H4 (cell line): ENCODE measurements at regions not wholly inside any gene's neighbourhood (a gene's known extent, or its start where the extent isn't known, plus 50 kb on each side); places are given as distances from the start of the nearest gene placed in this dataset.
A peak's percentile ranks its signal among the peaks of the same experiment; 100 is the strongest.
"Not testable (repeated sequence)": the region's sequence is repeated elsewhere in the genome, so short reads cannot be mapped to it uniquely, and the experiment has no call there.

Experiments used
- DNase-seq: peaks from one replicate; pipeline ENCODE4 v3.0.0-alpha.2; 2015; ENCODE audit warnings: low spot score

DNA sequence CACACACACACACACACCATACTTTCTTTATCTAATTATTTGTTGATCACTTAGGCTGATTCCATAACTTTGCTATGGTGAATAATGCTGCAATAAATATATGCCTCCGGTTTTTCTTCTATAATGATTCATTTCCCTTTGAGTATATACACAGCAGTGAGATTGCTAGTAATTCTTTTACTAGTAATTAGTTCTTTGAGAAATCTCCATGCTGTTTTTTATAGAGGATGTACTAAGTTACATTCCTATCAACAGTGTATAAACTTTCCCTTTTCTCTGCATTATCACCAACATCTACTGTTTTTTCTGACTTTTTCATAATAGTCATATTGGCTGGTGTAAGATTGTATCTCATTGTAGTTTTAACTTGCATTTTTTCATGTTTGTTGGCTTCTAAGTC is 1405.1 kb downstream of the PCDH9 start:
- no peak for DNase-seq

DNA sequence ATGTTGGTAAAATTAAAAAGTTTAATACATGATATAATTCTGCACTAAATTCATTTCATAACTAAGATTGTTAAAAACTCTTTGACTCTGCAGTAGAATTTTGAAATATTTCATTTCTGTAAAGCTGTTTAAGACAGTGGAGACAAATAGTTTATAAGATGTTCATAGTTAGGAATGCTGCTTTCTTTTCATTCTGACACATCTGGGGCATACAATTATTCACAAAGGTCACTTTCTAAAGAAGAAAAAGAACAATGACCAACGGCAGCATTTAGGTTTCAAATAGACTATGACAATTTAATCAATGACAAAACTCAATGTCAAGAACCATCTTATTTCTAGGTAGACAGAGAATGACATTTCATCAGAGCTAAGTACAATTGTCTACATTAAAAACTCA is 1422.1 kb downstream of the PCDH9 start:
- DNase-seq, result no peak

DNA sequence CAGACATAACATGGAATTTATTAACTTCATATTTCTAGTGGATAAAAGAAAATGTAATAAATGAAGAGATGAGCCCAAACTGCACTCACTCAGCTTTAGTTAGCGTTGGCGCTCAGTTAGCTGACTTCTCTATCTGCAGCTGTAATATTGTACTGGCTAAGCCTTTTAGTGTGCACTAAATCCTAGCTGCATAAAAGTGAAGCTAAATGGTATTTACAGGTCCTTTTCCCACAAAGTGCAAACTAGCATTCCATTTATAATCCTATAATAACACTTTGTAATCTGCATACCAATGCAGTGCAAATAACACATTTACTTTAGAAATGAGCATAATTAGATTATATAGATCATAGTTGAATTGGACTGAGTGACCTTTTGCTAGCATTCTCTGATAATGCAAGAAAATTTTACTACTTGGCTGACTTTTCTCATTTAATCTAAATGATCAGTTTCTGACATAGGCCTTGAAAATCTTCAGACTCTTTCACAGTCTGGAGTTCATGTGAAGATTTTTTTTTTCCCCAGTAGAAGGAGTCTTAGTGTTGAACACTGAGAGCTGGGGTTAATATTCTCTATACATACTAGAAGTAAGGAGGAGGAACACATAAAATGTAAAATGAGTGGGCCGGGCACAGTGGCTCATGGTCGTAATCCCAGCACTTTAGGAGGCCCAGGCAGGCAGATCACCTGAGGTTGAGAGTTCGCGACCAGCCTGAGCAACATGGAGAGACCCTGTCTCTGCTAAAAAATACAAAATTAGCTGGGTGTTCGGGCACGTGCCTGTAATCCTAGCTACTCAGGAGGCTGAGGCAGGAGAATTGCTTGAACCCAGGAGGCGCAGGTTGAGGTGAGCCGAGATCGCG is 1426.4 kb downstream of the PCDH9 start:
- no peak for DNase-seq

DNA sequence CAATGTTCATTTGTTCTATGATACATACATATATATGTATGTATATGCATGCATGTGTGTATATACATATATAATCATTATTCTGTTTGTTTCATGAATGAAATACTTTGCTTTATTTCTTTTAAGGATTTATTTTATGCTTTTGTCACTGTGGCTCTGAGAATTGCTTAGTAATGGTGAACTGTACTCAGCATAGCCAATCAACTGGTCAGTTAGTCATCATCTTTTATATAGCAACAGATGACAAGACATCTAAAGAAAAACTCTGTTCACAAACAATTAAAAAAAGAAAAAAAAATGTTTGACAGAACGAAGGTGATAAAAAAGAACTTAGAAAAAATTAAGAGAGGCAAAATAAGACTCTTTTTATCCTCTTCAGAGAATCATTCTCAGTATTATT is 1440.3 kb downstream of the PCDH9 start:
- no peak for DNase-seq

DNA sequence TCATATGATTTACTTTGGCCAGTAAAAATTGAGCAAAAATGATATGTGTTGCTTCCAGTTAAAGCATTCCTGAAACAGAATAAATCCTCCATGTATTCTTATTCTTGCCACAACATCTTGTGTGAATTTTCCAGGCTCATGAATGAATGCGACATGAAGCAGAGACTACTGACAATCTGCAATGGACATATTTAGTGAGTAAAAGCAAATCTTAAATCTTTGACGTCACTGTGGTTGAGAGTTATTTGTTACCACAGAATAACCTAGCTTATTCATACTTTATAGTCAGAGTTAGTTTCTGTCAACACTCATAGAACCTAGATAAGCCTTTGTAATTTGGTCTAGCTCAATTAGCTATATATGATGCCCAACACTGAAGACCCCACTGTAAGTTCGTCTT is 1443.1 kb downstream of the PCDH9 start:
- no peak for DNase-seq

DNA sequence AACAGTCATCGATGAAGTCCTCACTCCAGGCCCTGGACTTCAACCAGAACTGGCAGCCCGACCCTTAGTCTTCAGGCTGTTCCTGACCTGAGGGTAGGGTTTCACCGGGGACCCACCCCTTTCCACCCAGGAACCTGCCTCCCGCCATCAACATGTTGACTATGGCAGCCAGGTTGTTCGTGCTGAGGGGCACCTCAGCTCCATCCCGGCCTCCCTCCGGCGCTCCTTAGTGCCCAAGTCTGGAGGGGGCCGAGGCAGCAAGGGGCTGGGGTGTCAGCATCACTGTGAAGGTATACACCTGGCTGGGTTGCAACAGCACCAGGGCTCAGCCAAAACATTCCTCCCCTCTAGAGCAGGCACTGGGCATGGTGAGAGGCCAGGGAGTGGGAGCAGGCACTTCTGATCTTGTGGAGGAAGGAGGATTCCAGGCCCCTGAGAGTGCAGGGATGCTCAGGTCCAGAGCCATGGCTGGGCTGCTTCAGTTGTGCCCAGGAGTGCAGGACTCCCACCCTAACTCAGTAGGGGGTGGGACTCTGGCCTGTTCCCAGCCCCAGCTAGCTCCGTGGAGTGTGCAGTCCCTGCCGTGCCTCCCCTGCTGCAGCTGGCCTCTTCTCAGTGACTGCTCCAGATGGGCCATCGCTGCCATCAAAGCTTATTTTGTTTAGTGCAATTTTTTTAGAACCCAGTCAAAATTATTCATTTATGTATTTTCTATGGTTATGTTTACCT is 1445.9 kb downstream of the PCDH9 start:
- no peak for DNase-seq

DNA sequence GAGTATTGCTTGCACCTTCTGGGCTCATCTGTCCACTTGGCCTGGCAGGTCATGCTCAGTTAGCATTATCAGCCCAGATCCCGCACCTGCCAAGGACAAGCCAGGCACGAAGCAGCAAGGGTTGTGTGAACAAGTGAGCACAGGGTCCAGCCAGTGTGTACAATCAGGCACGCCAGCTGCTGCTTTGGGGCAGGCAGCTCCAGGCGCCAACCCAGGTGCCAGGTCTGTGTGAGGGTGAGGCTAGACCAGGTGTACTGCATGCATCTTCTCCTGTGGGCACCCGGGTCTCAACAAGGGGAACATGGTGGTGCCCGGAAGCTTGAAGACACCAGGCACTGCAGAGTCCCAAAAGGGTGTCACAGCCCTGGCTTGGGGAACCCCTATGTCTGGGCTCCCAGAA is 1446.8 kb downstream of the PCDH9 start:
- no peak for DNase-seq

DNA sequence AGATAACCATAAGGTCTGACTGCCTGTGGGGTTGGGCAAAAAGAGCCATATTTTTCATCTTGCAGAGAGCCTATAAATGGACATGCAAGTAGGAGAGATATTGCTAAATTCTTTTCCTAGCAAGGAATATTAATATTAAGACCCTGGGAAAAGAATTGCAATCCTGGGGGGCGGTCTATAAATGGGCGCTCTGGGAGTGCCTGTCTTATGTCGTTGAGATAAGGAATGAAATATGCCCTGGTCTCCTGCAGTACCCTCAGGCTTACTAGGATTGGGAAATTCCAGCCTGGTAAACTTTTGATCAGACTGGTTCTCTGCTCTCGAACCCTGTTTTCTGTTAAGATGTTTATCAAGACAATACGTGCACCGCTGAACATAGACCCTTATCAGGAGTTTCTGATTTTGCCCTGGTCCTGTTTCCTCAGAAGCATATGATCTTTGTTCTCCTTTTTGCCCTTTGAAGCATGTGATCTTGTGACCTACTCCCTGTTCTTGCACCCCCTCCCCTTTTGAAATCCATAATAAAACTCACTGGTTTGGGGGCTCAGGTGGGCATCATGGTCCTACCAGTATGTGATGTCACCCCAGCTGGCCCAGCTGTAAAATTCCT is 1458.3 kb downstream of the PCDH9 start:
- DNase-seq, result not testable (repeated sequence)

DNA sequence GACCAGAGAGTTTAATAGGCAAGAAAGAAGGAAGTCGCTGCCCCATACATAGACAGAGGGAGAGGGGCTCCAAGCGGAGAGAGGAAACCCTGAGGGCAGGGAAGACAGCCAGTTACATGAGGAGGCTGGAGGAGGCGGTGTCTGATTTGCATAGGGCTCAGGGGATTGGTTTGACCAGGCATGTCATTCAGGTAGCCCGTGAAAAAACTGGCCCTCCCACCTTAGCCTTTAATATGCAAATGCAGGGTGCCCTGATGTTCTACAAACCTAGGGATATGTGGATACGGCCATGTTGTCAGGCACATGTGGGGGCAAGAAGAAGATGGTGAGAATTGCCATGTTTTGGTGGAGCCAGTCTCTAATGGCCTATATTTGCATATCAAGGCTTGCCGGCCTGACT is 1461.6 kb downstream of the PCDH9 start:
- no peak for DNase-seq

DNA sequence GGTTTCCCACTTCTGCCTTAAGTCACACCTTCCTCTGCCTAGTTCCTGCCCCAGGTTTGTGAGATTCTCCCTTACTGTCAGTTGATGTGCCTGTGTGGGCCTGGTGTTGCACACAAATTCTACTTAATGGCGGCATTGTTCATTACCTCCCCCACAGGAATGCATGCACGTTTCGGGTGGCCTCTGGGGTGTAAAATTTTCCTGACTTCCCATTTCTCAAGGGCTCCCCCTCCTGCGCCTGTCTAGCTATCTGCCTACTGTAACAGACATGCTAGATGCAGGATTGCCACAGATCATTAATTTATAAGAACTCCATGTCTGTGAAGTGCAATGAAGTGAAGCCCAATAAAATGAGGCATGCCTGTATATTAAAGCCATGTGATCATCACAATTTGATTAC is 1466.3 kb downstream of the PCDH9 start:
- no peak for DNase-seq

DNA sequence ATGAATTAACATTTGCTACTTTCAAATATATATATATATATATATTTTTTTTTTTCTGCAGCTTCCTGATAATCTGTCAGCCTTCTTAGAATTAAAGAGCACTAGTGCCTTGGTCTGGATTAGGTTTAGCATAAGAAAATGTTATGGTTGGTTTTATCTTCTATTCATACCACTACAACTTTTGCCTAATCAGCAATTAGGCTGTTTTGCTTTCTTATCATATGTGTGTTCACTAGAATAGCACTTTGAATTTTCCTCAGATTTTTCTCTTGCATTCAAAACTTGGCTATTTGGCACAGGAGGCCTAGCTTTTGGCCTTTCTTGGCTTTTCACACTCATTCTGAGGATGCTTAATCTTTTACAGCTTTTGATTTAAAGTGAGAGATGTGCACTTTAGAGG is 1468.1 kb downstream of the PCDH9 start:
- DNase-seq, result no peak

DNA sequence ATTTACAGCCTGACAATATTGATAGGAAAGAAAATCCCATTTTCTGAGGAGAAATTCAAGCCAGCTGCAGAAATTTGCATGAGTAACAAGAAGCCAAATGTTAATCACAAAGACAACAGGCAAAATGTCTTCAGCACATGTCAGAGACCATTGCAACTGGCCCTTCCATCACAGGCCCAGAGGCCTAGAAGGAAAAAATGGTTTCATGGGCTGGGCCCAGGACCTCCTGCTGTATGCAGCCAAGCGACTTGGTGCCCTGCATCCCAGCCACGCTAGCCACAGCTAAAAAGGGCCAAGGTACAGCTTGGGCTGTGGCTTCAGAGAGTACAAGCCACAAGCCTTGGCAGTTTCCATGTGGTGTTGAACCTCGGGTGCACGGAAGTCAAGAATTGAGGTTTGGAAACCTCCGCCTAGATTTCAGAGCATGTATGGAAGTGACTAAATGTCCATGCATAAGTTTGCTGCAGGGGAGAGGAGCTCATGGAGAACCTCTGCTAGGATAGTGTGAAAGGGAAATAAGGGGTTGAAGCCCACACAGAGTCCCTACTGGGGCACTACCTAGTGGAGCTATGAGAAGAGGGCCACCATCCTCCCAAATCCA is 1474.0 kb downstream of the PCDH9 start:
- no peak for DNase-seq

DNA sequence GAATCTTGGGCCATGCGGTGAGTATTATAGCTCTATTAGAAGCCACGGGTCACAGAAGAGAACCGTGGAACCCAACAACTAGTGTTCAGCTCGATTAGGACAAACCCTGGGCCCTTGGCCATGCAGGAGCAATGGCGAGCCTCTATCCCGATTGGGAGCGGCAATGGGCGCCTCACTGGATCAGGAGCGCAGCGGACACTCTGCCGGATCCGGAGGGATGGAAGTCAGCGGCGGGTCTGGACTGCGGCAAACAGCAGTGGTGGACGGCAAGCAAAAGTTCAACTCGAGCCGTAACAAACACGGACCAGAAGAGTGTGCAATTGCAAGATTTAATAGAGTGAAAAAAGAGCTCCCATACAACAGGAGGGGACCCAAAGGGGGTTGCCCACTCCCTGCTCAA is 1481.9 kb downstream of the PCDH9 start:
- DNase-seq, result no peak

DNA sequence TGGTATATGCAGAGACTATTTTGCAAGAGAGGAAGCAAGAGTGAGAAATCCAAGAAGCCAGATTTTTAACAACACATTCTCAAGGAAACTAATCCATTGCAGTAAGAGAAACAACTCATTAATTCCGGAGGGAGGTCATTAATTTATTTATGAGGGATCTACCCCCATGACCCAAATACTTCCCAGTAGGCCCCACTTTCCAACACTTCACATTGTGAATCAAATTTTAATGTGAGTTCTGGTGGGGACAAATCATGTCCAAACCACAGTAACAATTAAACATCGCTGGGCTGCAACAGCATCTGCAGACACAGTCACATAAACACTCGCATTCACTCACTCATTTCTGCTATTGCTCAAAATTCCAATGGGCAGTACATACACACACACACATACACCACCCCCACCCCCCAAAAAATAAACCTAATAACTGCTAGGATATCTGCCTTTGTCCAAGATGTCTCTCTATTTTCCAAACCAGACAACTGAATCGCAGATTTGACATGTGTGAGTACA is 1483.7 kb downstream of the PCDH9 start:
- no peak for DNase-seq

DNA sequence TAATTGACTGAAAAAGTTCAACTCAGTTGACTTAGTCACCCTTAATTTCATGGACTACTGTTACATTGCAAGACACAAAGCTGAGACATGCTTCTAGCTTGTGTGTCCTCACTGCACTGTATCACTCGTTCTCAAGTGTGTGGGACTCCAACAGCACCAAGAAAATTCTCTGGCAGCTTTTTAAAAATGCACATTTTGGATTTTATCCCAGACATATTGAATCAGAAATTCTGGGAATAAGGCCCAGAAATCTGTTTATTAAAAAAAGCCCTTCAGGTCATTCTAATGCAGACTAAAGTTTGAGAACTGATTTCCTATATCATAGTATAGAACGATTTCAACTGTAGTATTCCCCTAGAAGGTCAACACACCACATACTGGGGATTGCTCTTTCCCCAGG is 1485.3 kb downstream of the PCDH9 start:
- no peak for DNase-seq

DNA sequence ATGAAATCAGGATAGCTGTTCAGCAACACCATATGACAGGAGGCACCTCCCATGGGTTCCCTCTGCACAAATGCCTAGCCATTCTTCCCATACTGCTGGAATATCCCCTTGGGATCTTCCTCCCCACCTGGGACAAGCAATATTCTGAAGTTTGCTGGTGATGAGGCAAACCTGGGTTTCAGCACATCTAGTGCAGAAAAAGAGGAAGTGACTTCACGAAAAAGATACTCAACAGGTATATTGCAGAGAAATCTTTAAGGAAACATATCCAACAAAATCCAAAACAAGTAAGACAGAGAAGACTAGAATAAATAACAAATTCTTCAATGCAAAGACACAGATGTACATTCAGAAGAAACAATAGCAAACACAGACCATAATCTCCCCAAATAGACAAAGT is 1497.0 kb downstream of the PCDH9 start:
- DNase-seq, result no peak

DNA sequence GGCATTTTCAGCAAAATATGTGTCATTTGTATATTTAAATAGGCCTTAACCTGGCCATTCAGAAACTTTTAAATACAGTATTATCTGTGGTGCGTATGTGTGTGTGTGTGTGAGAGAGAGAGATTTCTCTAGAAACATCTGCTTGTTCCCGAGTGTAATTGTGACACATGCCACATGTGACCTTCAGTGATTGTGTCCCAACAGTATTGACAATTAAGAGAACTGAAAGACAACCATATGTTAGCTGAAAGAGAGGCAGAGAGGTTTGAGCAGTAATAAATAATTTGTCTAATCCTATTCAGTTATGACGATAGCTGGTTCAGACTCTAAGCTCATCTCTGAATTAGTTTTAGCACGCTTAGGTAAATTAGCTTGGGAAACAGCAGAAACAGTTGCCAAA is 1503.1 kb downstream of the PCDH9 start:
- DNase-seq, result no peak

DNA sequence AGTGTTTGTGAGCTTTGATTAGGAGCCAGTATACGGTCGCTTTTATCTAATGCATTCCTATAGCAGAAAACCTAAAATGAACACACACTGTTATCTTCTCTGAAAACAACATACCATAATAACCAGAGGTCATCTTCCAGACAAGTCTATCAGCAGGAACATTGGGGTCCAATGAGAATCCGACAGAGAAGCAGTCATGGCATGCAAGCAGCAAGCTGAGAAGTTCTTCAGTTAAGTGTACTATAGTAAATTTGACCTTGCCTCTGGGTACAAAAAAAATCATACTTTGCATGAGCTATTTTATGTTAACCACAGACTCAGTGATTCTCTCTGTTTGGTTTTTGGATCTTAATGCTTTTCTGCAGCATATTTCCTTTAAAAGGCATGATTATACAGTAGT is 1505.1 kb downstream of the PCDH9 start:
- DNase-seq, result no peak

DNA sequence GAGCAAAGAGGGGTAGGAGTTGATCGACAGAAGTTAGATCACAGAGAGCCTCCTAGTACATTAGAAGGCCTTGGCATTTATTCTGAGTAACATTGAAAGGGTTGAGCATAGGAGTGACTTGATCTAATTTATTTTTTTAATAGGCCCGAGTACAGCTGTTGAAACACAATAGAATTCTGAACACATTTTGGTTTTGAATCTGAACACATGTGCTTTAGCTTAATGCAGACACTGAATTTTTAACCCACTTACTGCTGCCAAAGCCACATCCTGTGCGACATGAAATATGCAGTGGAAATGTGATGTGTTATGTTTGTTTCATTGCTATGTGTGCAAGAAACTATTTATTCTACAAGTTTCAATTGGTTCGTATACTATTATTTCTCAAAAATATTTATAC is 1505.9 kb downstream of the PCDH9 start:
- peak; percentile 2 for DNase-seq

DNA sequence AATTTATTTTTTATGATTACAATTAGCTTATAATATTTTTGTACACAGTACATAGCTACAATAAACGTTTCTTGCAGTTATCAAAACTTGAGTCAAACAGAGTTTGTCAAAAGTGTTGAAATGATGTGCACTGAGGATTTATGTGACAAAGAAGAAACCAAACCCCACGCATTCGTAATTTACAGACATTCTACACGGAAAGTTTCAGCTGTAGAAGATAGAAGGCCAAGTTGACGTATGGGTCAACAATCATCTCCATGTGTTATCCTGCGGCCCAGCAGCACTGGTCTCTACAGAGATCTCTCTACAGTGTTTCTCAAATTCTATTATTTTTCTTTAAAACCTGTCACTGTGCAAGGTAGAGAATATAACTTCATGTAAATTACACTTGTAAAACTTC is 1507.6 kb downstream of the PCDH9 start:
- DNase-seq, result no peak

DNA sequence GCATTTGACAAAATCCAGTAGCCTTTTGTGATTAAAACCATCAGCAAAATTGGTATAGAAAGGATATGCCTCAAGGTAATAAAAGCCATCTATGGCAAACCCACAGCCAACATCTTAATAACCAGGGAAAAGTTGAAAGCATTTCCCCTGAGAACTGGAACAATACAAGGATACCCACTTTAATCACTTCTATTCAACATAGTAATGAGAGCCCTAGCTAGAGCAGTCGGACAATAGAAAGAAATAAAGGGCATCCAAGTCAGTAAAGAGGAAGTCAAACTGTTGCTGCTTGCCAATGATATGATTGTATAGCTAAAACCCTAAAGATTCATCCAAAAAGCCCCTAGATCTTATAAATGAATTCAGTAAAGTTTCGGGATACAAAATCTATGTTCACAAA is 1510.3 kb downstream of the PCDH9 start:
- no peak for DNase-seq

DNA sequence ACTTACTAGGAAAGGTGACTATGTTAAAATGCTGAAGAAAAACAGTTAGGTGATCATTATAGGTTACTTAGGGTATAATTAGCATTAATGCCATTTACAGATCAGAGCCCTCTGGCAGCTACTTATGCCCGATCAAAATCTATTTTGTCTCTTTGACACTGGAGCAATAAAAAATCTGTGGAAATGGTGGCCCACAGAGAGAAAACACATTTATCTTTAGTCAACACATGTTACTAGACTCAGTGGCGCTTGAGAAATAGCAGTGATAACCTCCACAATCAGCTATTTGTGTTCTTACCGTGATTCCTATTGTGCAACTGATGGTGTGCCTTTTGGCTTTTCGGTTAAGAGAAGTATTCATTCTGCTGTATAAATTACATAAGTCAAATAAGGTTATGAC is 1519.6 kb downstream of the PCDH9 start:
- DNase-seq, result no peak
